Loucy (cell line): ENCODE measurements at regions not wholly inside any gene's neighbourhood (a gene's known extent, or its start where the extent isn't known, plus 50 kb on each side); places are given as distances from the start of the nearest gene placed in this dataset.
"Not testable (repeated sequence)": the region's sequence is repeated elsewhere in the genome, so short reads cannot be mapped to it uniquely, and the experiment has no call there.

Experiments
- H2AFZ ChIP-seq: fragments of 200-600 bp; sonication (generic); 2 replicates; pipeline ENCODE4 v1.6.0; 2016; ENCODE audit warnings: antibody characterized with exemption, mild to moderate bottlenecking, low read length, moderate library complexity
- H3F3A ChIP-seq: fragments of 200-600 bp; 2 replicates; pipeline ENCODE4 v1.6.0; 2016; ENCODE audit warnings: antibody characterized with exemption, low read depth, mild to moderate bottlenecking
- H3K27me3 ChIP-seq: fragments of 200-600 bp; sonication (generic); 2 replicates; pipeline ENCODE4 v1.6.1; 2014; ENCODE audit warnings: low read length, mild to moderate bottlenecking; ENCODE audit not compliant: insufficient read depth, poor library complexity, severe bottlenecking
- H3K36me3 ChIP-seq: fragments of 200-600 bp; sonication (generic); 2 replicates; pipeline ENCODE4 v1.6.1; 2016; ENCODE audit warnings: low read length; ENCODE audit not compliant: insufficient read depth
- H3K4me1 ChIP-seq: fragments of 200-600 bp; sonication (generic); 2 replicates; pipeline ENCODE4 v1.5.1; 2014; ENCODE audit warnings: low read length, mild to moderate bottlenecking; ENCODE audit not compliant: insufficient read depth, poor library complexity, severe bottlenecking
- H3K4me2 ChIP-seq: fragments of 200-600 bp; sonication (generic); 2 replicates; pipeline ENCODE4 v1.6.0; 2014; ENCODE audit warnings: antibody characterized with exemption, low read length, low read depth, mild to moderate bottlenecking; ENCODE audit not compliant: poor library complexity, severe bottlenecking
- H3K4me3 ChIP-seq: fragments of 200-600 bp; sonication (generic); 2 replicates; pipeline ENCODE4 v1.5.1; 2014; ENCODE audit warnings: low read length, mild to moderate bottlenecking, mixed read lengths; ENCODE audit not compliant: poor library complexity, severe bottlenecking
- H3K79me2 ChIP-seq: fragments of 200-600 bp; sonication (generic); 2 replicates; pipeline ENCODE4 v1.6.1; 2014; ENCODE audit warnings: low read length; ENCODE audit not compliant: insufficient read depth
- H3K9ac ChIP-seq: fragments of 200-600 bp; sonication (generic); 2 replicates; pipeline ENCODE4 v1.6.0; 2014; ENCODE audit warnings: mild to moderate bottlenecking, low read depth, low read length, moderate library complexity; ENCODE audit not compliant: poor library complexity, severe bottlenecking
- H3K9me2 ChIP-seq: fragments of 200-600 bp; sonication (generic); replicated peaks from 2 replicates; pipeline ENCODE4 v1.6.1; 2016; ENCODE audit warnings: low read depth, low read length, mixed read lengths
- H3K9me3 ChIP-seq: fragments of 200-600 bp; sonication (generic); 2 replicates; pipeline ENCODE4 v1.6.1; 2014; ENCODE audit warnings: mild to moderate bottlenecking, antibody characterized with exemption, low read length, low read depth; ENCODE audit not compliant: insufficient read depth
- H4K20me1 ChIP-seq: fragments of 200-600 bp; sonication (generic); 2 replicates; pipeline ENCODE4 v1.6.0; 2014; ENCODE audit warnings: antibody characterized with exemption, low read length, mild to moderate bottlenecking; ENCODE audit not compliant: insufficient read depth, poor library complexity, severe bottlenecking
- CTCF ChIP-seq: fragments of 200-600 bp; sonication (generic); conservative IDR thresholded peaks from 2 replicates; pipeline ENCODE4 v1.5.1; 2014; ENCODE audit warnings: mild to moderate bottlenecking, antibody characterized with exemption, low read length
- EZH2phosphoT487 ChIP-seq: fragments of 200-600 bp; IDR thresholded peaks from 2 replicates; pipeline ENCODE4 v1.6.1; 2018; ENCODE audit warnings: antibody characterized with exemption, mild to moderate bottlenecking, moderate library complexity, borderline replicate concordance

- TF ChIP-seq EZH2phosphoT487 (no peak), CTCF (no peak)
- Histone ChIP-seq H3K4me3 (no peak overlapping the region), H3K9me3 (no peaks in the 10 kb centered on the region), H3K79me2 (no peaks in the 10 kb centered on the region), H3K36me3 (no peaks in the 10 kb centered on the region), H4K20me1 (no peaks in the 10 kb centered on the region), H2AFZ (no peak overlapping the region), H3K4me1 (no peaks in the 10 kb centered on the region), H3F3A (no peaks in the 10 kb centered on the region), H3K27me3 (no peaks in the 10 kb centered on the region), H3K9me2 (no peaks in the 10 kb centered on the region), H3K9ac (no peak overlapping the region), H3K4me2 (no peak overlapping the region)
Measured at GRCh38 chr5:18534119-18534518, 899.9 kb downstream of the TAF11L14 start.

- not testable (repeated sequence) for H3K27me3 ChIP-seq, H3K4me2 ChIP-seq, H3K4me3 ChIP-seq, H4K20me1 ChIP-seq, H3K9me2 ChIP-seq, H3K9me3 ChIP-seq, H3K9ac ChIP-seq, H3K79me2 ChIP-seq, H3F3A ChIP-seq, H3K36me3 ChIP-seq, H2AFZ ChIP-seq, H3K4me1 ChIP-seq
Measured at GRCh38 chr5:18535753-18536152, 901.5 kb downstream of the TAF11L14 start.

- TF ChIP-seq CTCF (no peak), EZH2phosphoT487 (no peak)
- H3K36me3 ChIP-seq = no peaks in the 10 kb centered on the region
- H4K20me1 ChIP-seq = no peaks in the 10 kb centered on the region
- H3K4me1 ChIP-seq = no peaks in the 10 kb centered on the region
- no peak overlapping the region for H3K4me2 ChIP-seq
- H3K27me3 ChIP-seq = no peaks in the 10 kb centered on the region
- no peak overlapping the region for H2AFZ ChIP-seq
- no peaks in the 10 kb centered on the region for H3F3A ChIP-seq
- H3K9me2 ChIP-seq = no peaks in the 10 kb centered on the region
- H3K9ac ChIP-seq = no peak overlapping the region
- no peaks in the 10 kb centered on the region for H3K9me3 ChIP-seq
- no peaks in the 10 kb centered on the region for H3K79me2 ChIP-seq
- no peak overlapping the region for H3K4me3 ChIP-seq
Measured at GRCh38 chr5:18544421-18544820, 910.2 kb downstream of the TAF11L14 start.

- Histone ChIP-seq H3K4me2 (no peak overlapping the region), H3K4me3 (no peak overlapping the region), H3F3A (no peaks in the 10 kb centered on the region), H3K36me3 (no peaks in the 10 kb centered on the region), H3K4me1 (no peaks in the 10 kb centered on the region), H4K20me1 (no peaks in the 10 kb centered on the region), H3K9ac (no peak overlapping the region), H3K9me3 (no peaks in the 10 kb centered on the region), H2AFZ (no peak overlapping the region), H3K79me2 (no peaks in the 10 kb centered on the region), H3K9me2 (no peaks in the 10 kb centered on the region), H3K27me3 (no peaks in the 10 kb centered on the region)
- no peak for TF ChIP-seq EZH2phosphoT487
Measured at GRCh38 chr5:18546591-18546990, 912.3 kb downstream of the TAF11L14 start.
